OCI-LY3 (cell line): ENCODE measurements at regions not wholly inside any gene's neighbourhood (a gene's known extent, or its start where the extent isn't known, plus 50 kb on each side); places are given as distances from the start of the nearest gene placed in this dataset.
"Not testable (repeated sequence)": the region's sequence is repeated elsewhere in the genome, so short reads cannot be mapped to it uniquely, and the experiment has no call there.

Experiments used
- H2AFZ ChIP-seq: fragments of 200-600, 300-600 bp; shearing (Covaris generic); 2 replicates; pipeline ENCODE4 v1.6.0; 2014; ENCODE audit warnings: antibody characterized with exemption, low read depth, low read length
- H3K27ac ChIP-seq: fragments of 200-600, 300-600 bp; sonication (generic); 2 replicates; pipeline ENCODE4 v1.5.1; 2014; ENCODE audit warnings: mild to moderate bottlenecking, low read length, moderate library complexity, mixed read lengths
- H3K27me3 ChIP-seq: fragments of 200-600, 300-600 bp; sonication (generic); 2 replicates; pipeline ENCODE4 v1.6.1; 2014; ENCODE audit warnings: low read depth, low read length, mixed read lengths
- H3K36me3 ChIP-seq: fragments of 200-600, 300-600 bp; sonication (generic); replicated peaks from 2 replicates; pipeline ENCODE3; 2014; ENCODE audit warnings: low read depth, low read length, mixed read lengths
- H3K4me1 ChIP-seq: fragments of 300-600, 200-600 bp; sonication (generic); 2 replicates; pipeline ENCODE4 v1.6.1; 2014; ENCODE audit warnings: low read length, mixed read lengths
- H3K4me2 ChIP-seq: fragments of 200-600, 300-600 bp; sonication (generic); 2 replicates; pipeline ENCODE4 v1.6.1; 2014; ENCODE audit warnings: low read length, mixed read lengths
- H3K4me3 ChIP-seq: fragments of 300-600, 200-600 bp; sonication (generic); 2 replicates; pipeline ENCODE4 v1.5.1; 2014; ENCODE audit warnings: antibody characterized with exemption, mild to moderate bottlenecking, low read length, moderate library complexity
- H3K79me2 ChIP-seq: fragments of 300-600, 200-600 bp; shearing (Covaris generic); 2 replicates; pipeline ENCODE4 v1.6.1; 2014; ENCODE audit warnings: mild to moderate bottlenecking, low read length, mixed read lengths
- H3K9ac ChIP-seq: fragments of 300-600, 200-600 bp; shearing (Covaris generic); 2 replicates; pipeline ENCODE4 v1.6.0; 2014; ENCODE audit warnings: mild to moderate bottlenecking, low read length, moderate library complexity
- H3K9me3 ChIP-seq: fragments of 200-600, 300-600 bp; shearing (Covaris generic); 2 replicates; pipeline ENCODE4 v1.6.1; 2014; ENCODE audit warnings: low read length, mixed read lengths; ENCODE audit not compliant: insufficient read depth
- H4K20me1 ChIP-seq: fragments of 200-600, 300-600 bp; sonication (generic); 2 replicates; pipeline ENCODE4 v1.6.1; 2016; ENCODE audit warnings: low read length, mixed read lengths; ENCODE audit not compliant: insufficient read depth
- EZH2phosphoT487 ChIP-seq: fragments of 200-600 bp; shearing (Covaris generic); IDR thresholded peaks from 2 replicates; pipeline ENCODE4 v1.6.1; 2018; ENCODE audit warnings: antibody characterized with exemption, mixed run types, low read depth
- TF ChIP-seq, protein P1 (sequence below): fragments of 200-600, 300-600 bp; sonication (generic); IDR thresholded peaks from 2 replicates; pipeline ENCODE4 v1.5.1; 2014; ENCODE audit warnings: antibody characterized with exemption, low read length, low read depth

DNA sequence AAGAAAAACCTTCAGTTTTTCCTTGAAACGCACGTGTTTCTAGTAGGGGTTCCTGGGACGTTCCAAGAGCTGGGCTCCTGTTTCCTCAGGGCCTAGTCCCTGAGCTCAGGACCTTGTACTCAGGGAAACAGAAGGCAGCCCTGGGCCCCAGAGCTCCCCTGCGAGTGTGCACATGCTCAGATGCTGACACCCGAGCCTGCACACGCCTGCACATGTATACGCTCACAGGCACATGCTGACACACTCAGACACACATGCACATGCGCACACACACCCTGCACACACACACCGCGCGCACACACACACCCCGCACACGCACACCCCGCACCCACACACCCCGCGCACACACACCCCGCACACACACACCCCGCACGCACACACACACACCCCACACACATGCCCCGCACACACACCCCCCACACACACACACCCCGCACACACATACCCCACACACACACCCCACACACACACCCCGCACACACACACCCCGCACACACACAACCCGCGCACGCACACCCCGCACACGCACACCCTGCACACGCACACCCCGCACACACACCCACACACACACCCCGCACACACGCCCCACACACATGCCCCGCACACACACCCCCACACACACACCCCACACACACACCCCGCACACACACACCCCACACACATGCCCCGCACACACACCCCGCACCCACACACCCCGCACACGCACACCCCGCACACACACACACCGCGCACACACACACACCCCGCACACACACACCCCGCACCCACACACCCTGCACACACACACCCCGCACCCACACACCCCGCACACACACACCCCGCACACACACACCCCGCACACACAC lies 52.2 kb downstream of the CALML3 start:
- H3K36me3 ChIP-seq: peaks cover 2% of the 10 kb centered on the region
- no peaks in the 10 kb centered on the region for H3K79me2 ChIP-seq
- H2AFZ ChIP-seq: no peak overlapping the region
- peaks cover 3% of the 10 kb centered on the region for H4K20me1 ChIP-seq
- no peak overlapping the region for H3K4me3 ChIP-seq
- no peak overlapping the region for H3K9ac ChIP-seq
- no peak for TF ChIP-seq EZH2phosphoT487
- TF ChIP-seq, protein P1, sequence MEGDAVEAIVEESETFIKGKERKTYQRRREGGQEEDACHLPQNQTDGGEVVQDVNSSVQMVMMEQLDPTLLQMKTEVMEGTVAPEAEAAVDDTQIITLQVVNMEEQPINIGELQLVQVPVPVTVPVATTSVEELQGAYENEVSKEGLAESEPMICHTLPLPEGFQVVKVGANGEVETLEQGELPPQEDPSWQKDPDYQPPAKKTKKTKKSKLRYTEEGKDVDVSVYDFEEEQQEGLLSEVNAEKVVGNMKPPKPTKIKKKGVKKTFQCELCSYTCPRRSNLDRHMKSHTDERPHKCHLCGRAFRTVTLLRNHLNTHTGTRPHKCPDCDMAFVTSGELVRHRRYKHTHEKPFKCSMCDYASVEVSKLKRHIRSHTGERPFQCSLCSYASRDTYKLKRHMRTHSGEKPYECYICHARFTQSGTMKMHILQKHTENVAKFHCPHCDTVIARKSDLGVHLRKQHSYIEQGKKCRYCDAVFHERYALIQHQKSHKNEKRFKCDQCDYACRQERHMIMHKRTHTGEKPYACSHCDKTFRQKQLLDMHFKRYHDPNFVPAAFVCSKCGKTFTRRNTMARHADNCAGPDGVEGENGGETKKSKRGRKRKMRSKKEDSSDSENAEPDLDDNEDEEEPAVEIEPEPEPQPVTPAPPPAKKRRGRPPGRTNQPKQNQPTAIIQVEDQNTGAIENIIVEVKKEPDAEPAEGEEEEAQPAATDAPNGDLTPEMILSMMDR: no peak
- H3K9me3 ChIP-seq: peaks cover 12% of the 10 kb centered on the region; the same call in 1 of the 2 replicates
- peak overlapping the region; percentile 99; the same call in 1 of the 2 replicates for H3K4me2 ChIP-seq
- no peak overlapping the region for H3K27ac ChIP-seq
- H3K27me3 ChIP-seq: peaks cover 20% of the 10 kb centered on the region
- peaks cover 49% of the 10 kb centered on the region for H3K4me1 ChIP-seq

- peaks cover 14% of the 10 kb centered on the region for H3K27me3 ChIP-seq
- H3K4me2 ChIP-seq, H4K20me1 ChIP-seq, H2AFZ ChIP-seq, H3K9ac ChIP-seq, H3K36me3 ChIP-seq, H3K79me2 ChIP-seq, H3K4me3 ChIP-seq, H3K27ac ChIP-seq: not testable (repeated sequence)
- H3K4me1 ChIP-seq: peaks cover 62% of the 10 kb centered on the region
- H3K9me3 ChIP-seq: peaks cover 12% of the 10 kb centered on the region; the same call in 1 of the 2 replicates
Measured at GRCh38 chr10:5580038-5580428, 55.3 kb downstream of the CALML3 start.

DNA sequence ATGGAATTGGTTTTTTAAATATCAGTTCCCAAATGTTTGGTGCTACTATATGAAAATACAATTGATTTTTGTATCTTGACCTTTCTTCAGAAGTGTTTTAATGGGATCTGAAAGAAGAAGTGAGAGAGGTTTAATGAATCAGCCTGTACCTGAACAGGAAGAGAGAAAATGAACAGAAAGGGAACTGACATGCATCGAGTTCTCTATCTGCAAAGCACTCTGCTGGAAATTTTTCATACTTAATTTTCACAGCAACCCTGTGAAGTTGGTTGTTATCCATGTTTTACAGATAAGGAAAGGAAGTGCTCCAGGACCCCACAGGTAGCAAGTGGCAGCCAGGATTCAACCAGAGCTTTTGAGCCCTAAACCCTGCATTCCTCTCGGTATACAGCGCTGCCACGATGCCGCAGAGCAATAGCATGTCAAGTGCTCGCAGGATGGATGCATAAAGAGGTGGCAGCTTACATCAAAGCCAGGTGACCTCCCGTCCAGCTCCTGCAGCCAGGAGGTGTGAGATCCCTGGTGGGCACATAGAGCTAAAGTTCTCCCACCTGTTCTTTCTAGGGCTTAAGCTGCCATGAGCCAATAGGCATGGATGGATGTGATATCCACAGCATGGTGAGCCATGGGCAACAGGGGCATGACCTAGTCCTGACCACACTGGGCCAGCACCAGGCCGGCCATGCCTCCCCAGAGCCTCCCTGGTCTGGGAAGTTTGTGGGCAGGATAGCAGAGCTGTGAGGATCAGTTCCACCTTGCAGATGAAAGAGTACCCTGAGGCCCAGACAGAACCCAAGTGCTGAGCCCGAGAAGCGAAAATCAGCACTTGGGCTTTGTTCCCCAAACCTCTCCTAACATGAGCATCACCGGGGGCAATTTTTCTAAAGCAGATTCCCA lies 57.2 kb downstream of the CALML3 start:
- Histone ChIP-seq H4K20me1 (peaks cover 7% of the 10 kb centered on the region), H3K27me3 (peaks cover 30% of the 10 kb centered on the region), H3K4me1 (peaks cover 50% of the 10 kb centered on the region), H3K79me2 (no peaks in the 10 kb centered on the region), H3K27ac (peak overlapping the region; percentile 60), H3K4me3 (peak overlapping the region; percentile 69), H2AFZ (no peak overlapping the region), H3K9ac (peak overlapping the region; percentile 27; the same call in 1 of the 2 replicates), H3K9me3 (peaks cover 12% of the 10 kb centered on the region; the same call in 1 of the 2 replicates), H3K4me2 (peak overlapping the region; percentile 98), H3K36me3 (peaks cover 2% of the 10 kb centered on the region)
- TF ChIP-seq, protein P1: no peak
- peak; percentile 73; the same call in 1 of the 2 replicates for TF ChIP-seq EZH2phosphoT487

DNA sequence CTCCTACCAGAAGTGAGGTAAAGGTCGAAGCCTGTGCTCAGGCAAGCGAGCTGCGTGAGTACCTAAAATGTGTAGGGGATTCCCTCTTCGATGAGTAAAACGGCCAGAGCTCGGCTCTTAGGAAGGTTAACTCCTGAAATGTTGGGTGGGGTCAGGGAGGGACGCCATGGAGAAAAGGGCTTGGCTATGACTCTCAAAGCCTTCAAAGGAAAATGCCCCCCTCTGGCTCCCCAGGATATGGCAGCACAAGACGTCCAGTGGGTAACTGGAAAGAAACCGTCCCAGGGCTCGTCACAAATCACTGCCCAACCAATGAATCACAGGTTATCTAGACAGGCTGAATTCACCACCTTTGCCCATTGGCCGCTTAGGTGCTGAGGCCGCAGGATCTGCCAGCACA lies 58.0 kb downstream of the CALML3 start:
- Histone ChIP-seq H3K27ac (no peak overlapping the region), H3K9me3 (peaks cover 12% of the 10 kb centered on the region; the same call in 1 of the 2 replicates), H4K20me1 (peaks cover 7% of the 10 kb centered on the region), H3K4me1 (peaks cover 50% of the 10 kb centered on the region), H3K27me3 (peaks cover 30% of the 10 kb centered on the region), H3K9ac (peak overlapping the region; percentile 27; the same call in 1 of the 2 replicates), H3K79me2 (no peaks in the 10 kb centered on the region), H3K4me3 (peak overlapping the region; percentile 69), H2AFZ (no peak overlapping the region), H3K4me2 (peak overlapping the region; percentile 98), H3K36me3 (peaks cover 2% of the 10 kb centered on the region)
- no peak for TF ChIP-seq EZH2phosphoT487
- TF ChIP-seq, protein P1: no peak
